ENCODE measurements at regions not wholly inside any gene's neighbourhood (a gene's known extent, or its start where the extent isn't known, plus 50 kb on each side); places are given as distances from the start of the nearest gene placed in this dataset.

GRCh38 chr1:109814993-109815786 is 51.5 kb upstream of the EPS8L3 start:
- Histone ChIP-seq H2AFZ (ENCODE audit: low read length) (no peak overlapping the region), H3K4me1 (ENCODE audit: insufficient read depth, low read length, poor library complexity, severe bottlenecking) (peaks cover 20% of the 10 kb centered on the region), H3K4me3 (ENCODE audit: low read depth, low read length, poor library complexity, severe bottlenecking) (no peak overlapping the region), H3K4me2 (ENCODE audit: low read length) (no peak overlapping the region), H3K36me3 (ENCODE audit: insufficient read depth, low read length) (no peaks in the 10 kb centered on the region), H4K20me1 (ENCODE audit: insufficient read depth, low read length) (no peaks in the 10 kb centered on the region), H3K9me2 (ENCODE audit: insufficient read depth, low read length) (no peaks in the 10 kb centered on the region), H3K79me2 (ENCODE audit: insufficient read depth, low read depth, low read length) (no peaks in the 10 kb centered on the region), H3K9me3 (ENCODE audit: low read length) (no peaks in the 10 kb centered on the region), H3K27ac (ENCODE audit: low read depth, low read length, poor library complexity, severe bottlenecking) (no peak overlapping the region)
- DNase-seq (ENCODE audit: low spot score): no peak
- intact Hi-C loops (cut with micrococcal nuclease; ENCODE audit: unreplicated experiment): no loop called here
- CTCF ChIA-PET (ENCODE audit: unreplicated experiment): interaction anchor here (0.6 kb wide), 1 partner anchor 10 kb away, joined by 3 read pairs; no protein-coding TSS in a partner anchor
- POLR2A ChIA-PET: interaction anchor here (0.8 to 1.3 kb wide), 4 partner anchors 10 to 72 kb away, joined by 3 read pairs; no protein-coding TSS in a partner anchor
- no peak for TF ChIP-seq EZH2phosphoT487 (IDR thresholded peaks at IDR 0.05; ENCODE audit: borderline replicate concordance, low read depth, low read length)
- TF ChIP-seq, protein P1, sequence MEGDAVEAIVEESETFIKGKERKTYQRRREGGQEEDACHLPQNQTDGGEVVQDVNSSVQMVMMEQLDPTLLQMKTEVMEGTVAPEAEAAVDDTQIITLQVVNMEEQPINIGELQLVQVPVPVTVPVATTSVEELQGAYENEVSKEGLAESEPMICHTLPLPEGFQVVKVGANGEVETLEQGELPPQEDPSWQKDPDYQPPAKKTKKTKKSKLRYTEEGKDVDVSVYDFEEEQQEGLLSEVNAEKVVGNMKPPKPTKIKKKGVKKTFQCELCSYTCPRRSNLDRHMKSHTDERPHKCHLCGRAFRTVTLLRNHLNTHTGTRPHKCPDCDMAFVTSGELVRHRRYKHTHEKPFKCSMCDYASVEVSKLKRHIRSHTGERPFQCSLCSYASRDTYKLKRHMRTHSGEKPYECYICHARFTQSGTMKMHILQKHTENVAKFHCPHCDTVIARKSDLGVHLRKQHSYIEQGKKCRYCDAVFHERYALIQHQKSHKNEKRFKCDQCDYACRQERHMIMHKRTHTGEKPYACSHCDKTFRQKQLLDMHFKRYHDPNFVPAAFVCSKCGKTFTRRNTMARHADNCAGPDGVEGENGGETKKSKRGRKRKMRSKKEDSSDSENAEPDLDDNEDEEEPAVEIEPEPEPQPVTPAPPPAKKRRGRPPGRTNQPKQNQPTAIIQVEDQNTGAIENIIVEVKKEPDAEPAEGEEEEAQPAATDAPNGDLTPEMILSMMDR (conservative IDR thresholded peaks at IDR 0.05; ENCODE audit: low read length): no peak
- no TSS peak for BruUV-seq (replicated peaks)

DNA sequence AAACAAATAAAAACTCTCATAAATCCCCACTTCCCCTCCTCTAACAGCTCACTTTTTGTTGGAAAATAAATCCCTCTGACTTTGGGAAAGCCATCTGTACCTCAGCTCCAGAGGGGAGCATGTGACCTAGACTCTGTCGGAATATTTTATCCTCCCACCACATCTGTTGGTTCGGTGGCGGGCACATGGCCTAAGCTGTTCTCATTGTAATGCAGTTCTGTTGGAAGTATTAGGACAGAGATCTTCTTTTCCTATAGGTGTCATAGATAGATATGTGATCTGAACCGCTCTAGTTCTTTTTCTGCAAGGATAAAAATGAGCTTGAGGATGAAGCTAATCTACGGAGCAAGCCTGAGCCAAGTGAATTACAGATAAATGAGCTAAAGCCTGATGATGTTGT is 50.5 kb upstream of the EPS8L3 start:
- no peaks in the 10 kb centered on the region for H4K20me1 ChIP-seq (ENCODE audit: insufficient read depth, low read length)
- H3K27ac ChIP-seq (ENCODE audit: low read depth, low read length, poor library complexity, severe bottlenecking): no peak overlapping the region
- no peak for DNase-seq (ENCODE audit: low spot score)
- TF ChIP-seq, protein P1 (conservative IDR thresholded peaks at IDR 0.05; ENCODE audit: low read length): no peak
- TF ChIP-seq EZH2phosphoT487 (IDR thresholded peaks at IDR 0.05; ENCODE audit: borderline replicate concordance, low read depth, low read length): no peak
- H3K4me3 ChIP-seq (ENCODE audit: low read depth, low read length, poor library complexity, severe bottlenecking): no peak overlapping the region
- BruUV-seq (replicated peaks): no TSS peak
- no peaks in the 10 kb centered on the region for H3K79me2 ChIP-seq (ENCODE audit: insufficient read depth, low read depth, low read length)
- H3K9me3 ChIP-seq (ENCODE audit: low read length): no peaks in the 10 kb centered on the region
- no peak overlapping the region for H3K4me2 ChIP-seq (ENCODE audit: low read length)
- intact Hi-C loops (cut with micrococcal nuclease; ENCODE audit: unreplicated experiment): no loop called here
- H2AFZ ChIP-seq (ENCODE audit: low read length): no peak overlapping the region
- H3K4me1 ChIP-seq (ENCODE audit: insufficient read depth, low read length, poor library complexity, severe bottlenecking): peaks cover 20% of the 10 kb centered on the region
- H3K36me3 ChIP-seq (ENCODE audit: insufficient read depth, low read length): no peaks in the 10 kb centered on the region
- ChIA-PET CTCF (ENCODE audit: unreplicated experiment) (interaction anchor here (0.6 kb wide), 1 partner anchor 9 kb away, joined by 3 read pairs; no protein-coding TSS in a partner anchor), POLR2A (interaction anchor here (0.8 to 1.3 kb wide), 4 partner anchors 9 to 73 kb away, joined by 3 read pairs; no protein-coding TSS in a partner anchor)
- no peaks in the 10 kb centered on the region for H3K9me2 ChIP-seq (ENCODE audit: insufficient read depth, low read length)

Data from OCI-LY7 (cell line).